BE2C (cell line): ENCODE measurements at regions not wholly inside any gene's neighbourhood (a gene's known extent, or its start where the extent isn't known, plus 50 kb on each side); places are given as distances from the start of the nearest gene placed in this dataset.

Source experiments
- DNase-seq: peaks from one replicate; pipeline ENCODE4 v3.0.0-alpha.2; 2020
- H3K27me3 ChIP-seq: fragments of 250-450 bp; sonication (Bioruptor Pico); 2 replicates; pipeline ENCODE4 v1.5.1; 2020; ENCODE audit warnings: mild to moderate bottlenecking
- H3K36me3 ChIP-seq: fragments of 250-450 bp; sonication (Bioruptor Pico); 2 replicates; pipeline ENCODE4 v1.5.1; 2020; ENCODE audit warnings: mild to moderate bottlenecking
- H3K4me1 ChIP-seq: fragments of 250-450 bp; sonication (Bioruptor Pico); 2 replicates; pipeline ENCODE4 v1.5.1; 2020
- H3K4me3 ChIP-seq: 2 replicates; pipeline ENCODE4 v1.5.1; 2011; ENCODE audit warnings: low read depth, low read length
- H3K9me3 ChIP-seq: fragments of 250-450 bp; sonication (Bioruptor Pico); 2 replicates; pipeline ENCODE4 v1.5.1; 2020
- CTCF ChIP-seq: IDR thresholded peaks from 2 replicates; pipeline ENCODE4 v1.5.1; 2012; ENCODE audit warnings: mild to moderate bottlenecking, low read depth, low read length

GRCh38 chr15:70430069-70430468 lies 332.4 kb upstream of the TLE3 start:
- no peaks in the 10 kb centered on the region for H3K27me3 ChIP-seq
- 0 out of 2 replicates have a peak, but pooled peaks cover 3% of the 10 kb centered on the region for H3K9me3 ChIP-seq
- H3K4me1 ChIP-seq, result peaks cover 30% of the 10 kb centered on the region
- no peak for TF ChIP-seq CTCF
- DNase-seq, result no peak
- H3K36me3 ChIP-seq, result no peaks in the 10 kb centered on the region
- no peak overlapping the region for H3K4me3 ChIP-seq

GRCh38 chr15:70429056-70429722 lies 331.5 kb upstream of the TLE3 start:
- Histone ChIP-seq H3K4me3 (no peak overlapping the region), H3K9me3 (0 out of 2 replicates have a peak, but pooled peaks cover 3% of the 10 kb centered on the region), H3K27me3 (no peaks in the 10 kb centered on the region), H3K36me3 (no peaks in the 10 kb centered on the region), H3K4me1 (peaks cover 24% of the 10 kb centered on the region)
- no peak for DNase-seq
- TF ChIP-seq CTCF, result no peak

- H3K27me3 ChIP-seq, result no peaks in the 10 kb centered on the region
- no peak for TF ChIP-seq CTCF
- H3K4me1 ChIP-seq, result peaks cover 16% of the 10 kb centered on the region
- 0 out of 2 replicates have a peak, but pooled peaks cover 3% of the 10 kb centered on the region for H3K9me3 ChIP-seq
- no peak overlapping the region for H3K4me3 ChIP-seq
- DNase-seq, result no peak
- no peaks in the 10 kb centered on the region for H3K36me3 ChIP-seq
Measured at GRCh38 chr15:70428211-70428822, 330.6 kb upstream of the TLE3 start.

GRCh38 chr15:70427167-70428120 lies 329.7 kb upstream of the TLE3 start:
- H3K27me3 ChIP-seq, result no peaks in the 10 kb centered on the region
- H3K4me3 ChIP-seq, result no peak overlapping the region
- no peak for DNase-seq
- H3K9me3 ChIP-seq, result 0 out of 2 replicates have a peak, but pooled peaks cover 3% of the 10 kb centered on the region
- H3K4me1 ChIP-seq, result peaks cover 13% of the 10 kb centered on the region
- no peaks in the 10 kb centered on the region for H3K36me3 ChIP-seq
- peak; percentile 14; the same call in 1 of the 2 replicates for TF ChIP-seq CTCF

GRCh38 chr15:70426096-70426821 lies 328.5 kb upstream of the TLE3 start:
- Histone ChIP-seq H3K9me3 (0 out of 2 replicates have a peak, but pooled peaks cover 3% of the 10 kb centered on the region), H3K4me1 (peaks cover under 1% of the 10 kb centered on the region), H3K4me3 (no peak overlapping the region), H3K36me3 (no peaks in the 10 kb centered on the region), H3K27me3 (no peaks in the 10 kb centered on the region)
- no peak for TF ChIP-seq CTCF
- DNase-seq, result no peak
